NB4 (cell line): ENCODE measurements at regions not wholly inside any gene's neighbourhood (a gene's known extent, or its start where the extent isn't known, plus 50 kb on each side); places are given as distances from the start of the nearest gene placed in this dataset.

Experiments
- DNase-seq: peaks from one replicate; pipeline ENCODE4 v3.0.0; 2010; ENCODE audit warnings: low read depth
- H3K4me3 ChIP-seq: one replicate; pipeline ENCODE4 v1.5.1; 2011; ENCODE audit warnings: mild to moderate bottlenecking, low read depth, low read length, moderate library complexity
- MAX ChIP-seq: IDR thresholded peaks from 2 replicates; pipeline ENCODE4 v1.6.1; 2011; ENCODE audit warnings: low read depth, low read length
- MYC ChIP-seq: IDR thresholded peaks from 2 replicates; pipeline ENCODE4 v1.6.1; 2011; ENCODE audit warnings: low read depth, low read length
- POLR2A ChIP-seq: IDR thresholded peaks from 2 replicates; pipeline ENCODE4 v1.6.1; 2011; ENCODE audit warnings: mild to moderate bottlenecking; ENCODE audit not compliant: insufficient read length; ENCODE audit errors: extremely low read depth
- TF ChIP-seq, protein P1 (sequence below): IDR thresholded peaks from one replicate; pipeline ENCODE4 v1.5.1; 2012; ENCODE audit warnings: low read depth, low read length

DNA sequence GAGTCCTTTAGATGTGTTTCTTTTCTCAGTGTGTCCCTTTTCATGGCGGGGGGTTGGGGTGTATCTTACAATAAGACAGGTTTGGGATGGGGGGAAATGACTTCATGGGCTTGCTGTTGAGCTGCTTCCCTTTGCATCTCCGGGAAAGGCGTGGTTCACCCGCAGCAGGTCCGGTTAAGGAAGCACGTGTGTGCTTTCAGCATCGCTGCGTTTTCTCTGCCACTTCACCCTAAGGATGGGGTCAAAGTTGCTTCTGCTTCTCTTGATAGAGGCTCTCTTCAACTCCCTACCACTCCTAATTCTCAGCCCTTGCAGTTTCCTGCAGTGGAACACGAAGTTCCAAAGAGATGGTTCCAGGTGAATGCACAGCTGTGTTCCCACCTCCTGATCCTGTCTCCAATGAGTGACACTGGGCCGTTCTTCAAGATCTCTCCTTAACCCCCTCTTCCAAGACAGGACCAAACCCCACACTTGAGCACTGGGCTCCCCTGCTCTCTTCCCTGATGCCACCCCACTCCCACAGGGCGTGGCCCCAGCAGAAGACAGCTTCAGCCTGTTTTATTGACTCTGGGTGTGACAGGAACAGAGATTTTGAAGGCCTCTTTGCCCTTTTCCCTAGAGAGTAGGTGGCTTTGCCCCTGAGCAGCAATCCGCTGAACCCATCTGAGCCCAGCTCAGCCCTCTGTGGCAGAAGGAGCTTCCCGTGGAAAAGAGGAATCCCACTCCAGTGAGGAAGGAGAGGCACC, 85.2 kb downstream of the PLEKHG1 start:
- TF ChIP-seq POLR2A (no peak), MYC (no peak), MAX (no peak)
- TF ChIP-seq, protein P1, sequence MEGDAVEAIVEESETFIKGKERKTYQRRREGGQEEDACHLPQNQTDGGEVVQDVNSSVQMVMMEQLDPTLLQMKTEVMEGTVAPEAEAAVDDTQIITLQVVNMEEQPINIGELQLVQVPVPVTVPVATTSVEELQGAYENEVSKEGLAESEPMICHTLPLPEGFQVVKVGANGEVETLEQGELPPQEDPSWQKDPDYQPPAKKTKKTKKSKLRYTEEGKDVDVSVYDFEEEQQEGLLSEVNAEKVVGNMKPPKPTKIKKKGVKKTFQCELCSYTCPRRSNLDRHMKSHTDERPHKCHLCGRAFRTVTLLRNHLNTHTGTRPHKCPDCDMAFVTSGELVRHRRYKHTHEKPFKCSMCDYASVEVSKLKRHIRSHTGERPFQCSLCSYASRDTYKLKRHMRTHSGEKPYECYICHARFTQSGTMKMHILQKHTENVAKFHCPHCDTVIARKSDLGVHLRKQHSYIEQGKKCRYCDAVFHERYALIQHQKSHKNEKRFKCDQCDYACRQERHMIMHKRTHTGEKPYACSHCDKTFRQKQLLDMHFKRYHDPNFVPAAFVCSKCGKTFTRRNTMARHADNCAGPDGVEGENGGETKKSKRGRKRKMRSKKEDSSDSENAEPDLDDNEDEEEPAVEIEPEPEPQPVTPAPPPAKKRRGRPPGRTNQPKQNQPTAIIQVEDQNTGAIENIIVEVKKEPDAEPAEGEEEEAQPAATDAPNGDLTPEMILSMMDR = no peak
- H3K4me3 ChIP-seq = no peak overlapping the region
- DNase-seq = no peak

DNA sequence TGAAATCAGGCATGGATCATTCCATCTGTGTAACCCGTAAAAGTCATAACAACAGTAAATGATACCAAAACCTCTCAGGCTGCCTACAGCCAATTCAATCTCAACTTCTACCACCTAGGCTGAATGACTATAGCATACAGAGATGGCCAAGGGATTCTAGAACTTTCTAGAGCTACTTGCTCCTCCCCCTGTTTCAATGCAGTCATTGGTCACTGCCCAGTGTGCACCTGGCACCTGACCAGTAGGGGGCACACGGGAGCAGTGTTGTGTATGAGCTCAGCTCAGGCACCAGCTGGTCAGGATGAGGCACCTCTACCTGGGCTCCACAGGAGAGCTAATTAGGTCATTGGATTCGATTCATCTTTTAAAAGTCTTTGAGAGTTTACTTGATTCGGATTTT, 86.2 kb downstream of the PLEKHG1 start:
- H3K4me3 ChIP-seq = no peak overlapping the region
- peak; percentile 49 for DNase-seq
- no peak for TF ChIP-seq POLR2A
- peak; percentile 33; the same call in 1 of the 2 replicates for TF ChIP-seq MAX
- no peak for TF ChIP-seq MYC
- TF ChIP-seq, protein P1 = peak; percentile 93

DNA sequence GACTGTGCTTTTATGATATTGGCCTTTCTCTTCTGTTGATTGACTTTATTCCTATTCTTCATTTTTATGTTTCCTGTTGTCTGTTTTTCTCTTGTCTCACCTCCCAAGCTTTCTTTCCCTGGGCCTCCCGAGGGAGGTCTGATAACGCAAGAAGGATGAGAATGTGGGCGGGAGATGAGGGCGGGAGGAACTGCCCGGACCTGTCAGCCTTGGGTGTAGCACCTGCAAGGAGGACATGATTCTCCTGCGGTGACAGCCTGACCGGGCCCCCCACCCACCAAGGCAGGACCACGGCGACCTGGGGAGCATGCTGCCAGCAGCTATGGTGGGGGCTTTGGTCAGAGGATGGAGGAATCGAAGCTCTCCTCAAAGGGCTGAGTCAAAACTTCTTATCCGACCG, 86.9 kb downstream of the PLEKHG1 start:
- no peak overlapping the region for H3K4me3 ChIP-seq
- DNase-seq = no peak

DNA sequence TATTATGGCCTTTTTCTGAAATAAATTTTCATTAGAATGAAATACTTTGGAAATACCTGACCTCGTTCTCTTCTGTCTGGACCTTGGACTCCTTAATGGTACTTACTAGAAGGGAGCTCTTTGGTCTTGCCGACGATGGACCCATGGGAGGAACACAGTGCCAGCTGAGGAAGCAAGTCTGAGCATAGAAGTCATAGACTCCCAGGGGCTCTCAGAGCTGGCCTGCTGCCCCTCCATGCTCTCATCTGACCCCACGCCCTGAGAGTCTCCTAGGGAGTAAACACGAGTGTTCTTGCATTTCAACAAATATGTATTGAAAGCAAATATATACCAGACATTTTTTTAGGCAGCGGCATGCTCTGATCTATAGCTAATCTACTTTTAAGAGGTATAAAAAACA, 87.8 kb downstream of the PLEKHG1 start:
- no peak for DNase-seq
- H3K4me3 ChIP-seq = no peak overlapping the region
- TF ChIP-seq MYC = no peak
- TF ChIP-seq POLR2A = no peak

More for the DNA sequence above, 86.9 kb downstream of the PLEKHG1 start:
- no peak for TF ChIP-seq POLR2A
- TF ChIP-seq MAX = no peak
- TF ChIP-seq, protein P1 = no peak
- no peak for TF ChIP-seq MYC

- H3K4me3 ChIP-seq = no peak overlapping the region
- no peak for DNase-seq
- TF ChIP-seq MYC (no peak), POLR2A (no peak)
Observed at GRCh38 chr6:150689900-150690590, 90.4 kb downstream of the PLEKHG1 start.

- no peak overlapping the region for H3K4me3 ChIP-seq
- TF ChIP-seq, protein P1 = no peak
- no peak for TF ChIP-seq MYC
- no peak for TF ChIP-seq POLR2A
- TF ChIP-seq MAX = no peak
- no peak for DNase-seq
Observed at GRCh38 chr6:150690681-150691080, 91.0 kb downstream of the PLEKHG1 start.
